HCT116 (cell line): ENCODE measurements at regions not wholly inside any gene's neighbourhood (a gene's known extent, or its start where the extent isn't known, plus 50 kb on each side); places are given as distances from the start of the nearest gene placed in this dataset.

Source experiments
- ATAC-seq: fragments of 200-7000 bp; cut with Tn5 transposase; 2 replicates; pipeline ENCODE4 v1.9.1; 2020; ENCODE audit warnings: mild to moderate bottlenecking, moderate library complexity
- BruUV-seq: library from RNA; stranded (reverse); fragments of 400-500 nt; replicated peaks from 2 replicates; lab custom pipeline; 2021; lab: Mats Ljungman, UMichigan
- CTCF ChIA-PET: fragments of 300-600 bp; sonication (Branson Sonifier 250); formaldehyde crosslinking; loops from one replicate; lab custom pipeline; 2021; ENCODE audit warnings: antibody characterized with exemption; lab: Charles Lee
- POLR2A ChIA-PET: fragments of 300-600, 350-600 bp; sonication (Branson Sonifier 250); formaldehyde crosslinking; loops from one replicate; lab custom pipeline; 2021; ENCODE audit warnings: antibody characterized with exemption; lab: Charles Lee
- RAD21 ChIA-PET, 2 experiments: fragments of 300-600 bp; sonication (Branson Sonifier 250); formaldehyde crosslinking; loops; one replicate each; lab custom pipeline; 2023; ENCODE audit warnings: low total read pairs in 2 of 2; ENCODE audit not compliant: uncharacterized antibody in 2 of 2, unreplicated experiment in 2 of 2, low non-redundant PET in 1 of 2; lab: Charles Lee
- DNase-seq: peaks from one replicate; pipeline ENCODE4 v3.0.0-alpha.2; 2010; ENCODE audit warnings: low read depth, low spot score
- H2AFZ ChIP-seq: fragments of 200-600 bp; shearing (Covaris generic), sonication (generic); 2 replicates; pipeline ENCODE4 v1.6.1; 2017; ENCODE audit warnings: low read depth, mixed run types, mixed read lengths, antibody characterized with exemption, low read length; ENCODE audit not compliant: poor library complexity, severe bottlenecking
- H3K27ac ChIP-seq: 2 replicates; pipeline ENCODE4 v1.5.1; 2012; ENCODE audit warnings: low read depth, low read length
- H3K27me3 ChIP-seq: fragments of 200-600 bp; sonication (generic); 2 replicates; pipeline ENCODE4 v1.6.1; 2016; ENCODE audit warnings: mixed run types, low read length, mixed read lengths; ENCODE audit not compliant: insufficient read depth
- H3K36me3 ChIP-seq, 2 experiments: fragments of 200-500 bp in 1 of 2; fragments of 200-600 bp in 1 of 2; sonication (Bioruptor generic) in 1 of 2; sonication (generic) in 1 of 2; 2 replicates each; pipeline versions ENCODE4 v1.5.1 to v1.6.1; 2014 to 2016; ENCODE audit warnings: low read length in 2 of 2, inconsistent platforms in 1 of 2, mixed read lengths in 1 of 2, mixed run types in 1 of 2; ENCODE audit not compliant: insufficient read depth in 2 of 2, control insufficient read depth in 1 of 2
- H3K4me1 ChIP-seq, 2 experiments: fragments of 200-600 bp in 1 of 2; sonication (generic) in 1 of 2; 2 replicates each; pipeline versions ENCODE4 v1.5.1 to v1.6.1; 2012 to 2017; ENCODE audit warnings: low read length in 2 of 2, inconsistent platforms in 1 of 2, mild to moderate bottlenecking in 1 of 2, mixed read lengths in 1 of 2, mixed run types in 1 of 2, moderate library complexity in 1 of 2; ENCODE audit not compliant: insufficient read depth in 2 of 2, control insufficient read depth in 1 of 2
- H3K4me2 ChIP-seq: fragments of 200-600 bp; sonication (generic); 2 replicates; pipeline ENCODE4 v1.6.1; 2017; ENCODE audit warnings: mixed run types, low read length, mixed read lengths
- H3K4me3 ChIP-seq, 2 experiments: fragments of 200-600 bp in 1 of 2; sonication (generic) in 1 of 2; replicated peaks in 1 of 2; 2 replicates each; pipeline ENCODE4 v1.5.1; 2011 to 2016; ENCODE audit warnings: low read length in 2 of 2, control low read depth in 1 of 2, low read depth in 1 of 2, mild to moderate bottlenecking in 1 of 2, mixed read lengths in 1 of 2, mixed run types in 1 of 2
- H3K79me2 ChIP-seq: fragments of 200-600 bp; sonication (generic); 2 replicates; pipeline ENCODE4 v1.6.1; 2017; ENCODE audit warnings: mild to moderate bottlenecking, mixed run types, low read length, moderate library complexity, mixed read lengths; ENCODE audit not compliant: insufficient read depth
- H3K9ac ChIP-seq: fragments of 200-600 bp; sonication (generic); 2 replicates; pipeline ENCODE4 v1.6.1; 2016; ENCODE audit warnings: low read length, mixed read lengths
- H3K9me2 ChIP-seq: fragments of 200-600 bp; sonication (generic), shearing (Covaris generic); 2 replicates; pipeline ENCODE4 v1.6.1; 2017; ENCODE audit warnings: mixed run types, mild to moderate bottlenecking, moderate library complexity; ENCODE audit not compliant: insufficient read depth
- H3K9me3 ChIP-seq, 2 experiments: fragments of 200-500 bp in 1 of 2; fragments of 200-600 bp in 1 of 2; sonication (Bioruptor generic) in 1 of 2; sonication (generic) in 1 of 2; 2 replicates each; pipeline ENCODE4 v1.6.1; 2014 to 2017; ENCODE audit warnings: low read length in 2 of 2, mixed read lengths in 2 of 2, inconsistent platforms in 1 of 2, low read depth in 1 of 2, mild to moderate bottlenecking in 1 of 2, mixed run types in 1 of 2, moderate library complexity in 1 of 2; ENCODE audit not compliant: control insufficient read depth in 1 of 2, insufficient read depth in 1 of 2
- H4K20me1 ChIP-seq: fragments of 200-600 bp; sonication (generic), shearing (Covaris generic); 2 replicates; pipeline ENCODE4 v1.6.1; 2017; ENCODE audit warnings: mixed run types, mild to moderate bottlenecking, moderate library complexity; ENCODE audit not compliant: insufficient read depth
- ATF3 ChIP-seq: IDR thresholded peaks from 2 replicates; pipeline ENCODE4 v1.6.1; 2012
- CEBPB ChIP-seq: IDR thresholded peaks from 2 replicates; pipeline ENCODE4 v1.6.1; 2012; ENCODE audit warnings: low read depth
- CTCF ChIP-seq, 3 experiments: fragments of 200-600 bp in 1 of 3; sonication (generic) in 1 of 3; IDR thresholded peaks in 2 of 3; conservative IDR thresholded peaks in 1 of 3; 2 replicates each; pipeline ENCODE4 v1.5.1; 2012 to 2017; ENCODE audit warnings: low read depth in 2 of 3, low read length in 2 of 3, antibody characterized with exemption in 1 of 3, borderline replicate concordance in 1 of 3, control low read depth in 1 of 3, mild to moderate bottlenecking in 1 of 3, mixed read lengths in 1 of 3, mixed run types in 1 of 3, moderate library complexity in 1 of 3; ENCODE audit not compliant: insufficient read depth in 1 of 3
- EGR1 ChIP-seq: IDR thresholded peaks from 2 replicates; pipeline ENCODE4 v1.6.1; 2012; ENCODE audit warnings: low read depth
- EZH2 ChIP-seq: fragments of 200-600 bp; sonication (generic); IDR thresholded peaks from 2 replicates; pipeline ENCODE4 v1.6.1; 2017; ENCODE audit warnings: antibody characterized with exemption, mixed run types
- EZH2phosphoT487 ChIP-seq: fragments of 200-600 bp; IDR thresholded peaks from 2 replicates; pipeline ENCODE4 v1.6.1; 2018; ENCODE audit warnings: antibody characterized with exemption, borderline replicate concordance
- POLR2AphosphoS5 ChIP-seq: IDR thresholded peaks from 2 replicates; pipeline ENCODE4 v1.6.1; 2011; ENCODE audit warnings: mild to moderate bottlenecking, low read depth, low read length, moderate library complexity
- RAD21 ChIP-seq: IDR thresholded peaks from 2 replicates; pipeline ENCODE4 v1.6.1; 2012; ENCODE audit warnings: low read depth, mild to moderate bottlenecking
- SIN3A ChIP-seq: IDR thresholded peaks from 2 replicates; pipeline ENCODE4 v1.6.1; 2012; ENCODE audit warnings: low read depth
- SRF ChIP-seq: IDR thresholded peaks from 2 replicates; pipeline ENCODE4 v1.6.1; 2012; ENCODE audit warnings: low read depth
- TCF7L2 ChIP-seq: IDR thresholded peaks from 2 replicates; pipeline ENCODE4 v1.7.0; 2011; ENCODE audit warnings: borderline replicate concordance, inconsistent platforms; ENCODE audit not compliant: insufficient read depth, insufficient read length; ENCODE audit errors: extremely low read depth
- ZBTB33 ChIP-seq: IDR thresholded peaks from 2 replicates; pipeline ENCODE4 v1.6.1; 2011; ENCODE audit warnings: mild to moderate bottlenecking, low read length, moderate library complexity; ENCODE audit not compliant: insufficient replicate concordance; ENCODE audit errors: extremely low read depth
- ZFX ChIP-seq: fragments of 450-650 bp; IDR thresholded peaks from 2 replicates; pipeline ENCODE4 v1.6.1; 2017
- ZNF274 ChIP-seq: fragments of 200-500 bp; sonication (Bioruptor generic); IDR thresholded peaks from 2 replicates; pipeline ENCODE4 v1.6.1; 2014; ENCODE audit warnings: mild to moderate bottlenecking, low read depth, low read length, inconsistent platforms
- intact Hi-C: fragments of 100-400 bp; cut with micrococcal nuclease; formaldehyde crosslinking; loops from 2 replicates; pipeline ENCODE4 v1.10.0; 2022

- Histone ChIP-seq H3K4me1 (no peaks in the 10 kb centered on the region), H3K79me2 (no peaks in the 10 kb centered on the region), H3K27me3 (no peaks in the 10 kb centered on the region), H3K9me3 (peaks cover 0 to 12% of the 10 kb centered on the region in 2 experiments; a peak in 1 of 4 replicates), H3K9me2 (no peaks in the 10 kb centered on the region)
- no TSS peak for BruUV-seq
- intact Hi-C loops: no loop called here
- no peak for DNase-seq
- TF ChIP-seq ZFX: no peak
- no peak for TF ChIP-seq RAD21
- TF ChIP-seq CTCF (IDR thresholded peaks at IDR 0.05 in 2 of 3, conservative IDR thresholded peaks at IDR 0.05 in 1 of 3; ENCODE audit: borderline replicate concordance in 1 of 3, insufficient read depth in 1 of 3, low read depth in 2 of 3, low read length in 2 of 3): no peak
- TF ChIP-seq, all 23 proteins: peak for 0
- Histone ChIP-seq H3K4me3 (no peak overlapping the region), H2AFZ (no peak overlapping the region), H3K9ac (no peak overlapping the region), H3K4me2 (no peak overlapping the region), H4K20me1 (no peaks in the 10 kb centered on the region), H3K27ac (no peak overlapping the region), H3K36me3 (no peaks in the 10 kb centered on the region)
- no peak for ATAC-seq
- RAD21 ChIA-PET: no interaction called here
- CTCF ChIA-PET: no interaction called here
- POLR2A ChIA-PET: no interaction called here
These were observed 287.3 kb upstream of the CCL2 start for GRCh38 chr17:33967608-33968349.

- no peaks in the 10 kb centered on the region for H3K36me3 ChIP-seq
- ChIA-PET RAD21 (no interaction called here), CTCF (no interaction called here), POLR2A (no interaction called here)
- no peak overlapping the region for H3K27ac ChIP-seq
- H3K9me2 ChIP-seq: no peaks in the 10 kb centered on the region
- peaks cover 0 to 9% of the 10 kb centered on the region in 2 experiments; a peak in 1 of 4 replicates for H3K9me3 ChIP-seq
- no peak for DNase-seq
- ATAC-seq: no peak
- no peak overlapping the region for H3K4me3 ChIP-seq
- H3K9ac ChIP-seq: no peak overlapping the region
- BruUV-seq: no TSS peak
- H3K4me1 ChIP-seq: no peaks in the 10 kb centered on the region
- intact Hi-C loops: no loop called here
- H3K27me3 ChIP-seq: no peaks in the 10 kb centered on the region
- H3K4me2 ChIP-seq: no peak overlapping the region
- no peak overlapping the region for H2AFZ ChIP-seq
- H4K20me1 ChIP-seq: no peaks in the 10 kb centered on the region
- H3K79me2 ChIP-seq: no peaks in the 10 kb centered on the region
- TF ChIP-seq RAD21 (no peak), SRF (no peak), TCF7L2 (no peak), EZH2phosphoT487 (no peak), POLR2AphosphoS5 (no peak), CEBPB (no peak), EZH2 (no peak), SIN3A (no peak), EGR1 (no peak), ZBTB33 (no peak), ATF3 (no peak), ZNF274 (no peak)
These were observed 286.6 kb upstream of the CCL2 start for GRCh38 chr17:33968350-33969044.
